Mononuclear cell (primary cell): ENCODE measurements at regions not wholly inside any gene's neighbourhood (a gene's known extent, or its start where the extent isn't known, plus 50 kb on each side); places are given as distances from the start of the nearest gene placed in this dataset.

Experiments used
- H3K27me3 ChIP-seq: 2 replicates; pipeline ENCODE4 v1.6.0; 2011; ENCODE audit warnings: low read length, control low read depth; ENCODE audit not compliant: insufficient read depth
- H3K4me1 ChIP-seq: 2 replicates; pipeline ENCODE4 v1.5.1; 2011; ENCODE audit warnings: mild to moderate bottlenecking, low read length, control low read depth; ENCODE audit not compliant: insufficient read depth
- H3K4me3 ChIP-seq: 2 replicates; pipeline ENCODE4 v1.5.1; 2011; ENCODE audit warnings: mild to moderate bottlenecking, low read length, moderate library complexity
- H3K9me3 ChIP-seq: 2 replicates; pipeline ENCODE4 v1.5.1; 2011; ENCODE audit warnings: low read depth, mild to moderate bottlenecking, control low read depth, low read length

GRCh38 chr3:147735616-147736015 is 326.5 kb downstream of the ZIC1 start:
- no peaks in the 10 kb centered on the region for H3K27me3 ChIP-seq
- no peaks in the 10 kb centered on the region for H3K4me1 ChIP-seq
- no peaks in the 10 kb centered on the region for H3K9me3 ChIP-seq
- H3K4me3 ChIP-seq = no peak overlapping the region

GRCh38 chr3:147736226-147736625 is 327.1 kb downstream of the ZIC1 start:
- Histone ChIP-seq H3K27me3 (no peaks in the 10 kb centered on the region), H3K4me3 (no peak overlapping the region), H3K4me1 (no peaks in the 10 kb centered on the region), H3K9me3 (no peaks in the 10 kb centered on the region)

GRCh38 chr3:147737376-147737775 is 328.2 kb downstream of the ZIC1 start:
- no peak overlapping the region for H3K4me3 ChIP-seq
- H3K27me3 ChIP-seq = no peaks in the 10 kb centered on the region
- no peaks in the 10 kb centered on the region for H3K9me3 ChIP-seq
- no peaks in the 10 kb centered on the region for H3K4me1 ChIP-seq

- H3K4me1 ChIP-seq = no peaks in the 10 kb centered on the region
- H3K9me3 ChIP-seq = no peaks in the 10 kb centered on the region
- H3K4me3 ChIP-seq = no peak overlapping the region
- H3K27me3 ChIP-seq = no peaks in the 10 kb centered on the region
Measured at GRCh38 chr3:147740928-147741327, 331.8 kb downstream of the ZIC1 start.

GRCh38 chr3:147744967-147745366 is 335.8 kb downstream of the ZIC1 start:
- Histone ChIP-seq H3K4me1 (no peaks in the 10 kb centered on the region), H3K9me3 (no peaks in the 10 kb centered on the region), H3K4me3 (no peak overlapping the region), H3K27me3 (no peaks in the 10 kb centered on the region)

GRCh38 chr3:147755310-147755709 is 346.1 kb downstream of the ZIC1 start:
- Histone ChIP-seq H3K27me3 (no peaks in the 10 kb centered on the region), H3K4me1 (no peaks in the 10 kb centered on the region), H3K9me3 (no peaks in the 10 kb centered on the region), H3K4me3 (no peak overlapping the region)

- Histone ChIP-seq H3K4me1 (no peaks in the 10 kb centered on the region), H3K27me3 (no peaks in the 10 kb centered on the region), H3K4me3 (no peak overlapping the region), H3K9me3 (no peaks in the 10 kb centered on the region)
Measured at GRCh38 chr3:147756476-147756875, 347.3 kb downstream of the ZIC1 start.

GRCh38 chr3:147757866-147758265 is 348.7 kb downstream of the ZIC1 start:
- no peak overlapping the region for H3K4me3 ChIP-seq
- no peaks in the 10 kb centered on the region for H3K9me3 ChIP-seq
- H3K4me1 ChIP-seq = no peaks in the 10 kb centered on the region
- no peaks in the 10 kb centered on the region for H3K27me3 ChIP-seq

GRCh38 chr3:147758771-147759170 is 349.6 kb downstream of the ZIC1 start:
- H3K4me1 ChIP-seq = no peaks in the 10 kb centered on the region
- no peaks in the 10 kb centered on the region for H3K27me3 ChIP-seq
- no peak overlapping the region for H3K4me3 ChIP-seq
- H3K9me3 ChIP-seq = no peaks in the 10 kb centered on the region

- Histone ChIP-seq H3K27me3 (no peaks in the 10 kb centered on the region), H3K4me3 (no peak overlapping the region), H3K4me1 (no peaks in the 10 kb centered on the region), H3K9me3 (no peaks in the 10 kb centered on the region)
Measured at GRCh38 chr3:147760085-147760484, 350.9 kb downstream of the ZIC1 start.

GRCh38 chr3:147760941-147761340 is 351.8 kb downstream of the ZIC1 start:
- no peaks in the 10 kb centered on the region for H3K4me1 ChIP-seq
- no peak overlapping the region for H3K4me3 ChIP-seq
- H3K27me3 ChIP-seq = no peaks in the 10 kb centered on the region
- no peaks in the 10 kb centered on the region for H3K9me3 ChIP-seq

- Histone ChIP-seq H3K9me3 (no peaks in the 10 kb centered on the region), H3K27me3 (no peaks in the 10 kb centered on the region), H3K4me3 (no peak overlapping the region), H3K4me1 (no peaks in the 10 kb centered on the region)
Measured at GRCh38 chr3:147773116-147773630, 364.0 kb downstream of the ZIC1 start.

GRCh38 chr3:147775411-147775810 is 366.2 kb downstream of the ZIC1 start:
- H3K4me3 ChIP-seq = no peak overlapping the region
- no peaks in the 10 kb centered on the region for H3K9me3 ChIP-seq

GRCh38 chr3:147775816-147776530 is 366.8 kb downstream of the ZIC1 start:
- H3K27me3 ChIP-seq = no peaks in the 10 kb centered on the region
- no peaks in the 10 kb centered on the region for H3K9me3 ChIP-seq
- no peak overlapping the region for H3K4me3 ChIP-seq
- no peaks in the 10 kb centered on the region for H3K4me1 ChIP-seq

More at GRCh38 chr3:147775411-147775810, 366.2 kb downstream of the ZIC1 start:
- Histone ChIP-seq H3K4me1 (no peaks in the 10 kb centered on the region), H3K27me3 (no peaks in the 10 kb centered on the region)

- no peaks in the 10 kb centered on the region for H3K4me1 ChIP-seq
- H3K4me3 ChIP-seq = no peak overlapping the region
- no peaks in the 10 kb centered on the region for H3K9me3 ChIP-seq
- H3K27me3 ChIP-seq = no peaks in the 10 kb centered on the region
Measured at GRCh38 chr3:147793841-147794240, 384.7 kb downstream of the ZIC1 start.

GRCh38 chr3:147794596-147794995 is 385.4 kb downstream of the ZIC1 start:
- no peaks in the 10 kb centered on the region for H3K9me3 ChIP-seq
- no peaks in the 10 kb centered on the region for H3K4me1 ChIP-seq
- H3K4me3 ChIP-seq = no peak overlapping the region
- no peaks in the 10 kb centered on the region for H3K27me3 ChIP-seq
